H1 (cell line): ENCODE measurements at regions not wholly inside any gene's neighbourhood (a gene's known extent, or its start where the extent isn't known, plus 50 kb on each side); places are given as distances from the start of the nearest gene placed in this dataset.
A peak's percentile ranks its signal among the peaks of the same experiment; 100 is the strongest.

Experiments
- CTCF ChIA-PET: fragments of 300-600 bp; sonication (Branson Sonifier 250); formaldehyde crosslinking; loops from one replicate; lab custom pipeline; 2021; ENCODE audit not compliant: partially characterized antibody; lab: Charles Lee
- POLR2A ChIA-PET: fragments of 300-600 bp; sonication (Branson Sonifier 250); formaldehyde crosslinking; loops from one replicate; lab custom pipeline; 2021; ENCODE audit warnings: inconsistent platforms; ENCODE audit not compliant: partially characterized antibody; lab: Charles Lee
- DNase-seq, 2 experiments: peaks; one replicate each; pipeline versions ENCODE4 v3.0.0 to v3.0.0-alpha.2; 2010 to 2022; ENCODE audit warnings: low spot score in 2 of 2, low read depth in 1 of 2, mixed read lengths in 1 of 2
- FAIRE-seq: peaks from 2 replicates; lab custom pipeline; 2011; peaks lifted over from hg19 to GRCh38; lab: Jason Lieb, UNC
- H2AFZ ChIP-seq: 2 replicates; pipeline ENCODE4 v1.8.1; 2012; ENCODE audit warnings: low read length, inconsistent platforms
- H2AK5ac ChIP-seq: 2 replicates; pipeline ENCODE4 v1.6.1; 2013; ENCODE audit warnings: low read depth, low read length
- H2BK120ac ChIP-seq: replicated peaks from 2 replicates; pipeline ENCODE3; 2013; ENCODE audit warnings: low read depth, low read length, inconsistent platforms
- H2BK12ac ChIP-seq: 2 replicates; pipeline ENCODE4 v1.6.1; 2013; ENCODE audit warnings: low read depth, low read length
- H2BK15ac ChIP-seq: 2 replicates; pipeline ENCODE4 v1.6.1; 2013; ENCODE audit warnings: low read length
- H2BK20ac ChIP-seq: 2 replicates; pipeline ENCODE4 v1.6.1; 2013; ENCODE audit warnings: low read length
- H2BK5ac ChIP-seq: 2 replicates; pipeline ENCODE4 v1.6.1; 2013; ENCODE audit warnings: low read depth, low read length
- H3K14ac ChIP-seq: 2 replicates; pipeline ENCODE4 v1.6.1; 2013; ENCODE audit warnings: inconsistent platforms; ENCODE audit not compliant: insufficient read length
- H3K18ac ChIP-seq: 2 replicates; pipeline ENCODE4 v1.6.1; 2013; ENCODE audit warnings: low read length; ENCODE audit errors: extremely low read depth
- H3K23ac ChIP-seq: 2 replicates; pipeline ENCODE4 v1.6.1; 2013; ENCODE audit warnings: inconsistent platforms; ENCODE audit not compliant: insufficient read length
- H3K23me2 ChIP-seq: 2 replicates; pipeline ENCODE4 v1.6.1; 2013; ENCODE audit warnings: low read depth, low read length
- H3K27ac ChIP-seq: 2 replicates; pipeline ENCODE4 v1.6.1; 2011; ENCODE audit warnings: low read depth, low read length, inconsistent platforms
- H3K27me3 ChIP-seq, 4 experiments: replicated peaks in 1 of 4; 1 replicate in 1 of 4; 2 replicates in 3 of 4; pipeline versions ENCODE4 v1.6.1 to v1.8.1; 2011 to 2013; ENCODE audit warnings: low read length in 3 of 4, mild to moderate bottlenecking in 3 of 4, inconsistent platforms in 2 of 4, mixed read lengths in 2 of 4, moderate library complexity in 1 of 4; ENCODE audit not compliant: control insufficient read depth in 3 of 4, insufficient read depth in 3 of 4; ENCODE audit errors: extremely low read depth in 1 of 4
- H3K36me3 ChIP-seq, 4 experiments: 2 replicates each; pipeline versions ENCODE4 v1.6.1 to v1.8.1; 2011 to 2013; ENCODE audit warnings: mild to moderate bottlenecking in 4 of 4, low read length in 3 of 4, moderate library complexity in 2 of 4, control low read depth in 1 of 4, inconsistent platforms in 1 of 4; ENCODE audit not compliant: insufficient read depth in 4 of 4, control insufficient read depth in 2 of 4
- H3K4ac ChIP-seq: replicated peaks from 2 replicates; pipeline ENCODE3; 2013; ENCODE audit warnings: low read length, low read depth, mixed read lengths, inconsistent platforms; ENCODE audit not compliant: insufficient read length
- H3K4me1 ChIP-seq, 4 experiments: replicated peaks in 1 of 4; 1 replicate in 1 of 4; 2 replicates in 3 of 4; pipeline versions ENCODE4 v1.6.1 to v1.8.1; 2011 to 2013; ENCODE audit warnings: low read length in 3 of 4, inconsistent platforms in 2 of 4, mixed read lengths in 1 of 4; ENCODE audit not compliant: insufficient read depth in 4 of 4, control insufficient read depth in 3 of 4
- H3K4me2 ChIP-seq, 2 experiments: 2 replicates each; pipeline versions ENCODE4 v1.6.1 to v1.8.1; 2011 to 2013; ENCODE audit warnings: low read depth in 2 of 2, low read length in 2 of 2, control low read depth in 1 of 2, inconsistent platforms in 1 of 2, mild to moderate bottlenecking in 1 of 2; ENCODE audit not compliant: insufficient read depth in 1 of 2
- H3K4me3 ChIP-seq, 4 experiments: fragments of 200-600, 300-600 bp in 1 of 4; sonication (generic), shearing (Covaris generic), sonication (Bioruptor Twin) in 1 of 4; 2 replicates each; pipeline versions ENCODE4 v1.5.1 to v1.8.1; 2011 to 2016; ENCODE audit warnings: low read length in 4 of 4, low read depth in 3 of 4, control low read depth in 2 of 4, inconsistent platforms in 2 of 4, mild to moderate bottlenecking in 2 of 4, mixed read lengths in 1 of 4, moderate library complexity in 1 of 4; ENCODE audit not compliant: insufficient read depth in 2 of 4; ENCODE audit errors: extremely low read depth in 1 of 4
- H3K56ac ChIP-seq: replicated peaks from 2 replicates; pipeline ENCODE3; 2013; ENCODE audit warnings: low read depth, mild to moderate bottlenecking, mixed read lengths, low read length, inconsistent platforms; ENCODE audit not compliant: insufficient read length
- H3K79me1 ChIP-seq: 2 replicates; pipeline ENCODE4 v1.6.1; 2013; ENCODE audit warnings: low read depth, low read length, control low read depth
- H3K79me2 ChIP-seq, 2 experiments: 2 replicates each; pipeline versions ENCODE4 v1.6.1 to v1.8.1; 2012 to 2013; ENCODE audit warnings: low read length in 2 of 2, mild to moderate bottlenecking in 2 of 2, inconsistent platforms in 1 of 2; ENCODE audit not compliant: insufficient read depth in 2 of 2, control insufficient read depth in 1 of 2
- H3K9ac ChIP-seq, 4 experiments: replicated peaks in 1 of 4; 1 replicate in 1 of 4; 2 replicates in 3 of 4; pipeline versions ENCODE4 v1.6.1 to v1.8.1; 2011 to 2013; ENCODE audit warnings: low read depth in 3 of 4, low read length in 3 of 4, control low read depth in 2 of 4, mild to moderate bottlenecking in 2 of 4, moderate library complexity in 2 of 4, inconsistent platforms in 1 of 4; ENCODE audit errors: extremely low read depth in 1 of 4
- H3K9me3 ChIP-seq, 2 experiments: 2 replicates each; pipeline versions ENCODE4 v1.6.1 to v1.8.1; 2012 to 2013; ENCODE audit warnings: mild to moderate bottlenecking in 2 of 2, moderate library complexity in 2 of 2, control low read depth in 1 of 2, inconsistent platforms in 1 of 2, low read depth in 1 of 2, low read length in 1 of 2, mixed read lengths in 1 of 2; ENCODE audit not compliant: insufficient read depth in 2 of 2
- H4K20me1 ChIP-seq, 2 experiments: replicated peaks in 1 of 2; 2 replicates each; pipeline versions ENCODE3 to v1.8.1; 2011 to 2013; ENCODE audit warnings: inconsistent platforms in 2 of 2, low read length in 2 of 2, mild to moderate bottlenecking in 1 of 2; ENCODE audit not compliant: insufficient read depth in 2 of 2, control insufficient read depth in 1 of 2
- H4K5ac ChIP-seq: 2 replicates; pipeline ENCODE4 v1.6.1; 2013; ENCODE audit warnings: low read length, low read depth, mixed read lengths, inconsistent platforms; ENCODE audit not compliant: insufficient read length
- H4K8ac ChIP-seq: 2 replicates; pipeline ENCODE4 v1.8.0; 2013; ENCODE audit warnings: mild to moderate bottlenecking, moderate library complexity, low read length, inconsistent platforms; ENCODE audit not compliant: insufficient read depth; ENCODE audit errors: extremely low read depth
- H4K91ac ChIP-seq: replicated peaks from 2 replicates; pipeline ENCODE3; 2013; ENCODE audit warnings: low read length, mixed read lengths, inconsistent platforms; ENCODE audit not compliant: insufficient read length
- KDM1A ChIP-seq: fragments of 200-600, 300-600 bp; sonication (generic); IDR thresholded peaks from 2 replicates; pipeline ENCODE4 v1.7.1; 2016; ENCODE audit warnings: mild to moderate bottlenecking, low read length, borderline replicate concordance
- POLR2AphosphoS5 ChIP-seq: IDR thresholded peaks from 2 replicates; pipeline ENCODE4 v1.6.1; 2011; ENCODE audit warnings: low read depth, low read length
- SIX5 ChIP-seq: IDR thresholded peaks from 2 replicates; pipeline ENCODE4 v1.6.1; 2011; ENCODE audit warnings: mild to moderate bottlenecking, low read depth, low read length
- WGBS, 2 experiments: shearing (Covaris generic) in 1 of 2; methylation state at CpG; one replicate each; pipeline versions ENCODE4 v1.1.6 to v1.1.7; 2013 to 2015; ENCODE audit warnings: low lambda C conversion rate in 2 of 2, mixed read lengths in 2 of 2, inconsistent platforms in 1 of 2, low coverage in 1 of 2, missing lambda C conversion rate in 1 of 2; ENCODE audit not compliant: insufficient replicate concordance in 2 of 2, insufficient coverage in 1 of 2, insufficient read length in 1 of 2; ENCODE audit errors: extremely low coverage in 1 of 2, missing lambda C conversion rate in 1 of 2; 5-methylcytosine and 5-hydroxymethylcytosine counted together

DNA sequence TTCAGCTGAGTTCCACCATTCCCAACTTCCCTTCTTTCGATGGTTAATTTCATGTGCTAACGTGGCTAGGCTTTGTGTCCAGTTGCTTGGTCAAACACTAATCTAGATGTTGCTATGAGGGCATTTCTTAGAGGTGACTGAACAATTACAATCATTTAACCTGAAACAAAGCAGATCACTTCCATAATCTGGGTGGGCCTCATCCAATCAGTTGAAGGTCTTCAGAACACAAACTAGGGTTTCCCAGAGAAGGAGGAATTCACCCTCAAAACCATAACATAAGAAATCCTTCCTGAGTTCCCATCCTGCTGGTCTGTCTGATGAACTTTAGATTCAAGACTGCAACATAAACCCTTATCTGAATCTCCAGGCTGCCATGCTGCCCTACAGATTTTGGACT, 2381.7 kb downstream of the MAT2B start:
- no peak for DNase-seq
- H3K23me2 ChIP-seq, result no peaks in the 10 kb centered on the region
- no peaks in the 10 kb centered on the region for H3K9me3 ChIP-seq
- H4K20me1 ChIP-seq, result no peaks in the 10 kb centered on the region
- no peak overlapping the region for H3K4me3 ChIP-seq
- H3K9ac ChIP-seq, result no peak overlapping the region
- 93% methylated on average over 2 of the region's 2 CpGs; no CpG with 5 or more reads in 1 of the 2 experiments for WGBS, 2 experiments
- no peak for FAIRE-seq
- H3K27me3 ChIP-seq, result no peaks in the 10 kb centered on the region; a peak in 1 of 7 replicates
- no peak overlapping the region for H2BK5ac ChIP-seq
- peaks cover 0 to 4% (median 0%) of the 10 kb centered on the region in 4 experiments; a peak in 1 of 7 replicates for H3K4me1 ChIP-seq
- no peaks in the 10 kb centered on the region for H3K79me1 ChIP-seq
- no peak overlapping the region for H4K91ac ChIP-seq
- H2AFZ ChIP-seq, result no peak overlapping the region
- no peak overlapping the region for H3K56ac ChIP-seq
- H4K5ac ChIP-seq, result no peak overlapping the region
- ChIA-PET CTCF (interaction anchor here (0.5 kb wide), 1 partner anchor 1123 kb away, joined by 3 read pairs; no protein-coding TSS in a partner anchor), POLR2A (no interaction called here)
- H2BK15ac ChIP-seq, result no peak overlapping the region
- no peaks in the 10 kb centered on the region for H3K36me3 ChIP-seq
- H3K23ac ChIP-seq, result no peak overlapping the region
- no peak overlapping the region for H2BK120ac ChIP-seq
- H3K79me2 ChIP-seq, result no peaks in the 10 kb centered on the region
- TF ChIP-seq POLR2AphosphoS5 (no peak), KDM1A (0 out of 2 replicates have a peak, but pooled peaks have one; percentile 14), SIX5 (no peak)
- no peak overlapping the region for H4K8ac ChIP-seq
- no peak overlapping the region for H3K4ac ChIP-seq
- H3K27ac ChIP-seq, result no peak overlapping the region
- no peak overlapping the region for H3K18ac ChIP-seq
- H3K14ac ChIP-seq, result no peak overlapping the region
- no peak overlapping the region for H2AK5ac ChIP-seq
- H3K4me2 ChIP-seq, result no peak overlapping the region
- H2BK12ac ChIP-seq, result no peak overlapping the region
- no peak overlapping the region for H2BK20ac ChIP-seq
